NCI-H146 treated with DMSO at 0.1 percent for 48 hours (cell line): ENCODE measurements at regions not wholly inside any gene's neighbourhood (a gene's known extent, or its start where the extent isn't known, plus 50 kb on each side); places are given as distances from the start of the nearest gene placed in this dataset.

Experiments used
- DNase-seq: peaks from one replicate; lab custom pipeline; 2025; ENCODE audit not compliant: unreplicated experiment; lab: John Stamatoyannopoulos, UW

GRCh38 chr6:71420693-71421328 lies 132.2 kb downstream of the OGFRL1 start:
- peak; percentile 3 for DNase-seq

GRCh38 chr6:71421611-71422010 lies 133.0 kb downstream of the OGFRL1 start:
- DNase-seq, result no peak

- DNase-seq, result no peak
These were observed 141.4 kb downstream of the OGFRL1 start for GRCh38 chr6:71430018-71430417.

GRCh38 chr6:71433441-71433840 lies 144.8 kb downstream of the OGFRL1 start:
- no peak for DNase-seq

- no peak for DNase-seq
These were observed 155.6 kb downstream of the OGFRL1 start for GRCh38 chr6:71444222-71444621.

GRCh38 chr6:71446057-71446456 lies 157.4 kb downstream of the OGFRL1 start:
- DNase-seq, result no peak

- no peak for DNase-seq
These were observed 157.9 kb downstream of the OGFRL1 start for GRCh38 chr6:71446470-71446869.

- DNase-seq, result no peak
These were observed 164.2 kb downstream of the OGFRL1 start for GRCh38 chr6:71452697-71453370.

- no peak for DNase-seq
These were observed 164.7 kb downstream of the OGFRL1 start for GRCh38 chr6:71453371-71453706.

GRCh38 chr6:71454056-71454455 lies 165.4 kb downstream of the OGFRL1 start:
- no peak for DNase-seq

GRCh38 chr6:71457929-71458328 lies 169.3 kb downstream of the OGFRL1 start:
- no peak for DNase-seq

- no peak for DNase-seq
These were observed 170.6 kb downstream of the OGFRL1 start for GRCh38 chr6:71459162-71459561.

GRCh38 chr6:71460933-71461332 lies 172.3 kb downstream of the OGFRL1 start:
- DNase-seq, result no peak

- DNase-seq, result no peak
These were observed 174.4 kb downstream of the OGFRL1 start for GRCh38 chr6:71463061-71463460.

- DNase-seq, result no peak
These were observed 176.5 kb downstream of the OGFRL1 start for GRCh38 chr6:71465096-71465495.

- DNase-seq, result no peak
These were observed 177.8 kb downstream of the OGFRL1 start for GRCh38 chr6:71466362-71466761.

GRCh38 chr6:71468038-71468437 lies 179.4 kb downstream of the OGFRL1 start:
- DNase-seq, result no peak

GRCh38 chr6:71468841-71469700 lies 180.5 kb downstream of the OGFRL1 start:
- no peak for DNase-seq

- DNase-seq, result no peak
These were observed 183.1 kb downstream of the OGFRL1 start for GRCh38 chr6:71471718-71472117.

GRCh38 chr6:71473926-71474325 lies 185.3 kb downstream of the OGFRL1 start:
- no peak for DNase-seq

- no peak for DNase-seq
These were observed 186.3 kb downstream of the OGFRL1 start for GRCh38 chr6:71474942-71475341.

- no peak for DNase-seq
These were observed 187.8 kb downstream of the OGFRL1 start for GRCh38 chr6:71476371-71476770.
